Upper lobe of left lung (tissue), 4 donors: ENCODE measurements at regions not wholly inside any gene's neighbourhood (a gene's known extent, or its start where the extent isn't known, plus 50 kb on each side); places are given as distances from the start of the nearest gene placed in this dataset.

Experiments
- EP300 ChIP-seq, 4 donors: sonication (generic); formaldehyde crosslinking; IDR thresholded peaks; one replicate each; pipeline ENCODE4 v1.5.1; 2017; ENCODE audit warnings: antibody characterized with exemption in 4 of 4, control low read depth in 2 of 4
- POLR2A ChIP-seq, 4 donors: fragments of 450-650 bp; IDR thresholded peaks; one replicate each; pipeline ENCODE4 v1.5.1; 2016 to 2017; ENCODE audit warnings: antibody characterized with exemption in 4 of 4, mild to moderate bottlenecking in 2 of 4
- TF ChIP-seq, protein P1 (sequence below), 6 experiments: fragments of 450-650 bp in 4 of 6; fragments of 200-600 bp in 2 of 6; sonication (generic) in 2 of 6; IDR thresholded peaks; one replicate each; pipeline ENCODE4 v1.5.1; 2016 to 2019; ENCODE audit warnings: antibody characterized with exemption in 6 of 6

DNA sequence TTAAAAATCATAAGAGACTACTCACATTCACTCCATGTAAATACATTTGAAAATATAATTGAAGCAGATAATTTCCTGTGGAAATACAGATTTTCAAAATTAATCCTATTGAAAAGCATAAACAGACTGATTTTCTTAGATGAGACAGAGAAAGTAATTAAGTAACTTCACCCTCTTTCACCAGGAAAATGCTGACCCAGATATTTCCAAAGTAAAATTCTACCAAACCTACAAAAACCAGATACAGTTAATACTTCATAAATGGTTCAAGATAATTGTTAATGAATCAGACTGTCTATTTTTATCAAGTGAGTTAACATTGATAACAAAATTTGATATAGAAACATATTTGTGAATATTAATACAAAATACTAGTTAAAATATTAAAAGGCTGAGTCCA, 233.5 kb upstream of the KHDRBS2 start:
- TF ChIP-seq POLR2A (IDR thresholded peaks at IDR 0.05) (no peak), EP300 (IDR thresholded peaks at IDR 0.05) (no peak)
- TF ChIP-seq, protein P1, sequence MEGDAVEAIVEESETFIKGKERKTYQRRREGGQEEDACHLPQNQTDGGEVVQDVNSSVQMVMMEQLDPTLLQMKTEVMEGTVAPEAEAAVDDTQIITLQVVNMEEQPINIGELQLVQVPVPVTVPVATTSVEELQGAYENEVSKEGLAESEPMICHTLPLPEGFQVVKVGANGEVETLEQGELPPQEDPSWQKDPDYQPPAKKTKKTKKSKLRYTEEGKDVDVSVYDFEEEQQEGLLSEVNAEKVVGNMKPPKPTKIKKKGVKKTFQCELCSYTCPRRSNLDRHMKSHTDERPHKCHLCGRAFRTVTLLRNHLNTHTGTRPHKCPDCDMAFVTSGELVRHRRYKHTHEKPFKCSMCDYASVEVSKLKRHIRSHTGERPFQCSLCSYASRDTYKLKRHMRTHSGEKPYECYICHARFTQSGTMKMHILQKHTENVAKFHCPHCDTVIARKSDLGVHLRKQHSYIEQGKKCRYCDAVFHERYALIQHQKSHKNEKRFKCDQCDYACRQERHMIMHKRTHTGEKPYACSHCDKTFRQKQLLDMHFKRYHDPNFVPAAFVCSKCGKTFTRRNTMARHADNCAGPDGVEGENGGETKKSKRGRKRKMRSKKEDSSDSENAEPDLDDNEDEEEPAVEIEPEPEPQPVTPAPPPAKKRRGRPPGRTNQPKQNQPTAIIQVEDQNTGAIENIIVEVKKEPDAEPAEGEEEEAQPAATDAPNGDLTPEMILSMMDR (IDR thresholded peaks at IDR 0.05): no peak
